ENCODE measurements at regions not wholly inside any gene's neighbourhood (a gene's known extent, or its start where the extent isn't known, plus 50 kb on each side); places are given as distances from the start of the nearest gene placed in this dataset.

DNA sequence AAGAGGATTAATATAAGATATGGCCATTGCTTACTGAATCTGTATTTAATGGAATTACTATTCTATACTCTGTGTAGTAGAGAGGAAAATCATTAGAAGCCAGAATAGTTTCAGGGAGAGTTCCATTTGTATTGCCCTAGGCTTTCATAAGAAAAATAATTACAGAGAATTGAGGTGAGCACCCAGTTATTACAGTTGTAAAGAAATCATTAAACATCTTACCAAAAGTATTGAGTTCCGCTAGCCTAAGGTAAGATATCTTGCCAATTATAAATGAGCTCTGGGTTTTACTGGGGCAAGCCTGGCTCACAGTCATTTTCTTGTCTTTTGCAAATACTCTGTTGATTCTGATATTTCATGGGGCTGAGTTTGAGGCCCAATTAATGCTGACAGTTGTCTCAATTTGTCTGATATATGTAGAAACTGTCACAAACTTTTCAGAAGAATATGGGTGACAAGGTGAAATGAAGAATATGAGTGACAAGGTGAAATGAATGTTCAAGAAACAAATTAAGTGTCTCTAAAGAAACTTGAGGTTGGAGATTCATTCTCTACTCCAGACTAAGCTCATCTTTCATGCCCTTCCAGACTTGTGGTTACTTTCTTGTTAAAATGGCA, 127.8 kb downstream of the PTGER3 start:
- H3K4me1 Mint-ChIP-seq (ENCODE audit: low read depth), result peaks cover 10% of the 10 kb centered on the region
- no peak for DNase-seq (ENCODE audit: low spot score)
- no peak overlapping the region for H3K27ac Mint-ChIP-seq
- no peaks in the 10 kb centered on the region for H3K36me3 Mint-ChIP-seq (ENCODE audit: low read depth)
- H3K27me3 Mint-ChIP-seq (ENCODE audit: low read depth), result peaks cover 4% of the 10 kb centered on the region
- H3K9me3 Mint-ChIP-seq, result peaks cover 36% of the 10 kb centered on the region
- intact Hi-C loops (cut with micrococcal nuclease), result loop anchor here (10.0 kb wide), 1 partner anchor 125 kb away; the partner anchor contains the start of gene PTGER3
- H3K4me3 Mint-ChIP-seq (ENCODE audit: low read depth), result no peak overlapping the region
